HG03159 (cell line): ENCODE measurements at regions not wholly inside any gene's neighbourhood (a gene's known extent, or its start where the extent isn't known, plus 50 kb on each side); places are given as distances from the start of the nearest gene placed in this dataset.
"Not testable (repeated sequence)": the region's sequence is repeated elsewhere in the genome, so short reads cannot be mapped to it uniquely, and the experiment has no call there.

Source experiments
- ATAC-seq: cut with Tn5 transposase; IDR thresholded peaks from one replicate; pipeline ENCODE4 v1.9.1; 2021; ENCODE audit warnings: mild to moderate bottlenecking, moderate library complexity; ENCODE audit not compliant: unreplicated experiment

GRCh38 chrX:37904833-37905232 lies 57.5 kb upstream of the DYNLT3 start:
- ATAC-seq = no peak

GRCh38 chrX:37905436-37906147 lies 58.2 kb upstream of the DYNLT3 start:
- no peak for ATAC-seq

GRCh38 chrX:37906357-37906756 lies 59.0 kb upstream of the DYNLT3 start:
- no peak for ATAC-seq

- ATAC-seq = no peak
These were observed 62.8 kb upstream of the DYNLT3 start for GRCh38 chrX:37910186-37910585.

- ATAC-seq = no peak
These were observed 64.9 kb upstream of the DYNLT3 start for GRCh38 chrX:37912304-37912703.

GRCh38 chrX:37912777-37913176 lies 65.4 kb upstream of the DYNLT3 start:
- ATAC-seq = no peak

GRCh38 chrX:37918168-37918567 lies 70.8 kb upstream of the DYNLT3 start:
- ATAC-seq = no peak

GRCh38 chrX:37918703-37919102 lies 71.3 kb upstream of the DYNLT3 start:
- ATAC-seq = no peak

GRCh38 chrX:37921758-37922157 lies 74.4 kb upstream of the DYNLT3 start:
- no peak for ATAC-seq

GRCh38 chrX:37922928-37923327 lies 75.6 kb upstream of the DYNLT3 start:
- no peak for ATAC-seq

- not testable (repeated sequence) for ATAC-seq
These were observed 78.4 kb upstream of the DYNLT3 start for GRCh38 chrX:37925761-37926160.

GRCh38 chrX:37926700-37927099 lies 79.3 kb upstream of the DYNLT3 start:
- ATAC-seq = peak; percentile 64

- no peak for ATAC-seq
These were observed 64.2 kb upstream of the SYTL5 start for GRCh38 chrX:37942170-37942569.

- ATAC-seq = no peak
These were observed 62.6 kb upstream of the SYTL5 start for GRCh38 chrX:37943554-37944344.

- ATAC-seq = no peak
These were observed 60.2 kb upstream of the SYTL5 start for GRCh38 chrX:37946197-37946596.

GRCh38 chrX:37955273-37955672 lies 51.1 kb upstream of the SYTL5 start:
- ATAC-seq = no peak

GRCh38 chrX:37956223-37956622 lies 50.1 kb upstream of the SYTL5 start:
- no peak for ATAC-seq
